ENCODE measurements at regions not wholly inside any gene's neighbourhood (a gene's known extent, or its start where the extent isn't known, plus 50 kb on each side); places are given as distances from the start of the nearest gene placed in this dataset.

- no peak for TF ChIP-seq CTCF (conservative IDR thresholded peaks at IDR 0.05; ENCODE audit: low read depth, low read length)
- TF ChIP-seq EZH2 (IDR thresholded peaks at IDR 0.05; ENCODE audit: low read length, unreplicated experiment), result no peak
- TF ChIP-seq EZH2phosphoT487 (IDR thresholded peaks at IDR 0.05; ENCODE audit: borderline replicate concordance, low read length), result no peak
These were observed 244.8 kb upstream of the SIX2 start for GRCh38 chr2:45254025-45254424.
